Right lobe of liver (tissue), 6 donors: ENCODE measurements at regions not wholly inside any gene's neighbourhood (a gene's known extent, or its start where the extent isn't known, plus 50 kb on each side); places are given as distances from the start of the nearest gene placed in this dataset.

Experiments
- ATAC-seq, 4 donors: fragments of 200-7000 bp; cut with Tn5 transposase; one replicate each; pipeline ENCODE4 v1.9.1; 2020; ENCODE audit warnings: mild to moderate bottlenecking in 4 of 4, moderate library complexity in 4 of 4
- DNase-seq, 3 donors: peaks; one replicate each; pipeline ENCODE4 v3.0.0-alpha.2; 2020
- H3K27ac ChIP-seq, 3 donors: fragments of 200-600 bp; one replicate each; pipeline ENCODE4 v1.8.0; 2022
- H3K27me3 ChIP-seq, 2 donors: fragments of 200-600 bp; one replicate each; pipeline ENCODE4 v1.8.0; 2022
- H3K36me3 ChIP-seq, 4 donors: fragments of 200-600 bp; sonication (generic) in 1 of 4; one replicate each; pipeline versions ENCODE4 v1.5.1 to v1.8.0; 2017 to 2022; ENCODE audit warnings: control low read depth in 1 of 4
- H3K4me1 ChIP-seq, 4 donors: fragments of 200-600 bp; sonication (generic) in 1 of 4; one replicate each; pipeline versions ENCODE4 v1.5.1 to v1.8.0; 2017 to 2022; ENCODE audit warnings: control low read depth in 1 of 4
- H3K4me3 ChIP-seq, 3 donors: fragments of 200-600 bp; one replicate each; pipeline ENCODE4 v1.8.0; 2022
- H3K9me3 ChIP-seq, 4 donors: fragments of 200-600 bp; sonication (generic) in 1 of 4; one replicate each; pipeline versions ENCODE4 v1.5.1 to v1.8.0; 2017 to 2022; ENCODE audit warnings: control low read depth in 1 of 4
- CTCF ChIP-seq, 4 donors: fragments of 200-600 bp in 3 of 4; fragments of 450-650 bp in 1 of 4; IDR thresholded peaks; one replicate each; pipeline versions ENCODE4 v1.5.1 to v1.8.0; 2016 to 2022; ENCODE audit warnings: antibody characterized with exemption in 4 of 4, mild to moderate bottlenecking in 2 of 4
- POLR2A ChIP-seq: fragments of 450-650 bp; IDR thresholded peaks from one replicate; pipeline ENCODE4 v1.6.1; 2017; ENCODE audit warnings: antibody characterized with exemption, mild to moderate bottlenecking
- WGBS: methylation state at CpG from one replicate; pipeline ENCODE4 v1.1.6; 2018; ENCODE audit warnings: low coverage, low lambda C conversion rate; ENCODE audit not compliant: insufficient coverage; ENCODE audit errors: missing lambda C conversion rate; 5-methylcytosine and 5-hydroxymethylcytosine counted together
- intact Hi-C, 2 donors: fragments of 100-400 bp; cut with DNase I; formaldehyde crosslinking; loops; one replicate each; pipeline versions ENCODE4 v1.11.2 to v1.14.1; 2022
- donor health status: DM: no; HTN: yes; CAD: no.
- donor health status: DM: no; HTN: no; CAD: no.
- donor health status: DM: no; HTN: no; CAD: no.
- donor health status: DM: no; HTN: yes; CAD: no.
- donor health status: DM: no; HTN: yes; CAD: no.

- WGBS: 79% methylated on average over 2 of the region's 5 CpGs
- no peak for TF ChIP-seq CTCF (IDR thresholded peaks at IDR 0.05)
- no peak for TF ChIP-seq POLR2A
- Histone ChIP-seq H3K4me1 (no peaks in the 10 kb centered on the region), H3K4me3 (no peak overlapping the region), H3K27ac (no peak overlapping the region), H3K36me3 (no peaks in the 10 kb centered on the region), H3K27me3 (no peaks in the 10 kb centered on the region), H3K9me3 (no peaks in the 10 kb centered on the region)
- no peak for ATAC-seq
- no peak for DNase-seq
- intact Hi-C loops: no loop called here
Measured at GRCh38 chr7:46589286-46589685, 668.2 kb upstream of the IGFBP3 start.

- intact Hi-C loops: no loop called here
- TF ChIP-seq CTCF (IDR thresholded peaks at IDR 0.05): no peak
- TF ChIP-seq POLR2A: no peak
- Histone ChIP-seq H3K4me3 (no peak overlapping the region), H3K36me3 (no peaks in the 10 kb centered on the region), H3K27ac (no peak overlapping the region), H3K4me1 (no peaks in the 10 kb centered on the region), H3K9me3 (no peaks in the 10 kb centered on the region), H3K27me3 (no peaks in the 10 kb centered on the region)
- WGBS: 80% methylated on average over 1 of the region's 1 CpG
- DNase-seq: no peak
- no peak for ATAC-seq
Measured at GRCh38 chr7:46586406-46586805, 665.3 kb upstream of the IGFBP3 start.

GRCh38 chr7:46583656-46584055 is 662.6 kb upstream of the IGFBP3 start:
- no peak for DNase-seq
- WGBS: 77% methylated on average over 1 of the region's 1 CpG
- Histone ChIP-seq H3K4me3 (no peak overlapping the region), H3K4me1 (no peaks in the 10 kb centered on the region), H3K27ac (no peak overlapping the region), H3K27me3 (no peaks in the 10 kb centered on the region), H3K9me3 (no peaks in the 10 kb centered on the region), H3K36me3 (no peaks in the 10 kb centered on the region)
- TF ChIP-seq POLR2A (no peak), CTCF (IDR thresholded peaks at IDR 0.05) (no peak)
- intact Hi-C loops: no loop called here
- no peak for ATAC-seq

GRCh38 chr7:46581268-46581667 is 660.2 kb upstream of the IGFBP3 start:
- H3K4me1 ChIP-seq: no peaks in the 10 kb centered on the region
- no peak overlapping the region for H3K27ac ChIP-seq
- DNase-seq (no peak), ATAC-seq (no peak)
- H3K4me3 ChIP-seq: no peak overlapping the region
- WGBS: 71% methylated on average over 2 of the region's 3 CpGs
- no peaks in the 10 kb centered on the region for H3K27me3 ChIP-seq
- intact Hi-C loops: no loop called here
- no peaks in the 10 kb centered on the region for H3K9me3 ChIP-seq
- no peak for TF ChIP-seq CTCF (IDR thresholded peaks at IDR 0.05)
- no peak for TF ChIP-seq POLR2A
- H3K36me3 ChIP-seq: no peaks in the 10 kb centered on the region

GRCh38 chr7:46580766-46581165 is 659.7 kb upstream of the IGFBP3 start:
- H3K9me3 ChIP-seq: no peaks in the 10 kb centered on the region
- H3K4me3 ChIP-seq: no peak overlapping the region
- H3K27me3 ChIP-seq: no peaks in the 10 kb centered on the region
- no peaks in the 10 kb centered on the region for H3K36me3 ChIP-seq
- DNase-seq: no peak
- TF ChIP-seq POLR2A: no peak
- TF ChIP-seq CTCF (IDR thresholded peaks at IDR 0.05): no peak
- no peak for ATAC-seq
- intact Hi-C loops: no loop called here
- H3K4me1 ChIP-seq: no peaks in the 10 kb centered on the region
- H3K27ac ChIP-seq: no peak overlapping the region
- 87% methylated on average over 6 of the region's 6 CpGs for WGBS
